CD14-positive monocyte (primary cell): ENCODE measurements at regions not wholly inside any gene's neighbourhood (a gene's known extent, or its start where the extent isn't known, plus 50 kb on each side); places are given as distances from the start of the nearest gene placed in this dataset.

ENCODE experiments used
- DNase-seq, 3 donors: peaks; one replicate each; pipeline ENCODE4 v3.0.0-alpha.2; 2011 to 2022
- H2AFZ ChIP-seq: 2 replicates; pipeline ENCODE4 v1.6.0; 2012; ENCODE audit warnings: mild to moderate bottlenecking, low read depth, low read length, inconsistent platforms; ENCODE audit not compliant: insufficient read depth, poor library complexity, severe bottlenecking
- H3K27ac ChIP-seq, 2 donors: 1 replicate in 1 of 2; 2 replicates in 1 of 2; pipeline ENCODE4 v1.5.1; 2012 to 2013; ENCODE audit warnings: low read length in 2 of 2, control low read depth in 1 of 2, inconsistent platforms in 1 of 2, low read depth in 1 of 2, mild to moderate bottlenecking in 1 of 2
- H3K27me3 ChIP-seq, 2 donors: one replicate each; pipeline versions ENCODE4 v1.6.0 to v1.6.1; 2011 to 2013; ENCODE audit warnings: low read length in 2 of 2; ENCODE audit not compliant: control insufficient read depth in 2 of 2, insufficient read depth in 2 of 2
- H3K36me3 ChIP-seq, 2 donors: replicated peaks in 1 of 2; 1 replicate in 1 of 2; 2 replicates in 1 of 2; pipeline versions ENCODE4 v1.5.1 to v1.6.1; 2012 to 2013; ENCODE audit warnings: low read length in 2 of 2, control low read depth in 1 of 2, inconsistent platforms in 1 of 2, mild to moderate bottlenecking in 1 of 2; ENCODE audit not compliant: insufficient read depth in 2 of 2, control insufficient read depth in 1 of 2
- H3K4me1 ChIP-seq, 2 donors: 1 replicate in 1 of 2; 2 replicates in 1 of 2; pipeline versions ENCODE4 v1.5.1 to v1.6.1; 2012 to 2013; ENCODE audit warnings: low read length in 2 of 2, control low read depth in 1 of 2, inconsistent platforms in 1 of 2, mild to moderate bottlenecking in 1 of 2, moderate library complexity in 1 of 2; ENCODE audit not compliant: insufficient read depth in 2 of 2, control insufficient read depth in 1 of 2
- H3K4me2 ChIP-seq: replicated peaks from 2 replicates; pipeline ENCODE3; 2012; ENCODE audit warnings: low read length, moderate library complexity, mild to moderate bottlenecking; ENCODE audit not compliant: poor library complexity, severe bottlenecking; ENCODE audit errors: extremely low read depth
- H3K4me3 ChIP-seq, 3 experiments: fragments of 200-600 bp in 1 of 3; sonication (generic) in 1 of 3; replicated peaks in 1 of 3; 1 replicate in 2 of 3; 2 replicates in 1 of 3; pipeline ENCODE4 v1.5.1; 2011 to 2013; ENCODE audit warnings: low read length in 3 of 3, mild to moderate bottlenecking in 3 of 3, control low read depth in 2 of 3, low read depth in 2 of 3, inconsistent platforms in 1 of 3, moderate library complexity in 1 of 3
- H3K79me2 ChIP-seq: 2 replicates; pipeline ENCODE4 v1.6.0; 2012; ENCODE audit warnings: mild to moderate bottlenecking, control low read depth, inconsistent platforms, low read length, moderate library complexity; ENCODE audit not compliant: insufficient read depth
- H3K9ac ChIP-seq: 2 replicates; pipeline ENCODE4 v1.6.0; 2017; ENCODE audit warnings: low read length, mild to moderate bottlenecking; ENCODE audit not compliant: insufficient read depth, poor library complexity, severe bottlenecking
- H3K9me3 ChIP-seq, 2 donors: replicated peaks in 1 of 2; 1 replicate in 1 of 2; 2 replicates in 1 of 2; pipeline versions ENCODE4 v1.5.1 to v1.6.1; 2012 to 2013; ENCODE audit warnings: low read length in 2 of 2, control low read depth in 1 of 2; ENCODE audit not compliant: control insufficient read depth in 1 of 2, insufficient read depth in 1 of 2
- H4K20me1 ChIP-seq: 2 replicates; pipeline ENCODE4 v1.6.0; 2012; ENCODE audit warnings: mild to moderate bottlenecking, low read length, control low read depth, moderate library complexity; ENCODE audit not compliant: insufficient read depth
- H3K27ac Mint-ChIP-seq, 7 donors: one replicate each; pipeline ENCODE4 v1.8.0; 2020; ENCODE audit warnings: mild to moderate bottlenecking in 7 of 7, mixed read lengths in 7 of 7, moderate library complexity in 6 of 7, inconsistent platforms in 2 of 7
- H3K27me3 Mint-ChIP-seq, 3 donors: one replicate each; pipeline ENCODE4 v1.8.0; 2021 to 2022; ENCODE audit warnings: low read depth in 3 of 3, mild to moderate bottlenecking in 3 of 3, mixed read lengths in 3 of 3, moderate library complexity in 3 of 3, inconsistent platforms in 1 of 3
- H3K36me3 Mint-ChIP-seq, 2 donors: one replicate each; pipeline ENCODE4 v1.8.0; 2020; ENCODE audit warnings: mixed read lengths in 2 of 2, inconsistent platforms in 1 of 2, mild to moderate bottlenecking in 1 of 2
- H3K4me1 Mint-ChIP-seq: one replicate; pipeline ENCODE4 v1.8.0; 2020; ENCODE audit warnings: mild to moderate bottlenecking, mixed read lengths
- H3K4me3 Mint-ChIP-seq, 2 donors: one replicate each; pipeline ENCODE4 v1.8.0; 2020; ENCODE audit warnings: mild to moderate bottlenecking in 2 of 2, mixed read lengths in 2 of 2, moderate library complexity in 1 of 2
- H3K9me3 Mint-ChIP-seq, 7 donors: one replicate each; pipeline ENCODE4 v1.8.0; 2020 to 2022; ENCODE audit warnings: mixed read lengths in 7 of 7, mild to moderate bottlenecking in 6 of 7, moderate library complexity in 6 of 7, inconsistent platforms in 2 of 7
- WGBS: methylation state at CpG from one replicate; pipeline ENCODE4 v1.1.5; 2013; ENCODE audit warnings: missing lambda C conversion rate; ENCODE audit not compliant: insufficient coverage; 5-methylcytosine and 5-hydroxymethylcytosine counted together
- intact Hi-C, 2 donors: fragments of 100-400 bp; cut with micrococcal nuclease; formaldehyde crosslinking; loops; one replicate each; pipeline versions ENCODE4 v1.15.0 to v1.15.1; 2023
- TF ChIP-seq, protein P1 (sequence below): fragments of 200-600 bp; IDR thresholded peaks from one replicate; pipeline ENCODE4 v1.8.0; 2022; ENCODE audit warnings: antibody characterized with exemption, mild to moderate bottlenecking

DNA sequence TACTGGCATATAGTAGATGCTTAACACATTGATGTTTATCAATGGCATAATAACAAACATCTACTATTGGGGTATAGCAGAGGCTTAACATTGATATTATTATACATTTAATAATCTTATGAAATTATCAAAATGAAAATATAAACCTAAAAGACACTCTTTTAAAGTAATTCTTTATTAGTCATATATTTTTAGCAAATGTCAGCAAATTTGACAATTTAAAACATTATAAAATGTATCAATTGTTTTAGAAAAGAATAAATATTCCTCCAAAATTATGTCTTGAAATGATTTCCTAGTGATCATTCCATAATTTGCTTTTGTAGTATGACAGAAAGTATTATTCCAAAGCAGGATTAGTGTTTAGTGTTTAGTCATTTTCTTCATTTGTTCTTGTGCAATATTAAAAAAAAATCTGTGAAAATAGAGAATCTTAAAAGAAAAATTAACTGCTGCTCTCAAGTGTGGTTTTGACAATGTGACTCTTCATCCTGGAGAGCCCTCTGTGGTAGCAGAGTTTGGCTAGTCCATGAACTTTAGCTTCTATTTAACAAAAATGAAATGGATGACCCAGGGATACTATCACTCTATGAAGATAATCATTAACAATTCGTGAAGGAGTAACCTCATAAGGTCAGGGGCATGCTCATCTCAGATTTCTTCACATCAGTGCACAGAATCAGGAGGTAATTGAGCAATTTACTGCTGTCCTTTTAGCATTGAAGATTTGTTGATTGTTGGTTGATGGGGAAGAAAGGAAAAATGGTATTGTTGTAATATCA is 1018.5 kb downstream of the LRFN5 start:
- Histone ChIP-seq H3K4me3 (no peak overlapping the region), H3K4me2 (no peak overlapping the region), H3K36me3 (no peaks in the 10 kb centered on the region), H3K27me3 (no peaks in the 10 kb centered on the region), H4K20me1 (no peaks in the 10 kb centered on the region), H3K79me2 (no peaks in the 10 kb centered on the region), H3K27ac (no peak overlapping the region), H3K4me1 (no peaks in the 10 kb centered on the region), H2AFZ (no peak overlapping the region), H3K9me3 (no peaks in the 10 kb centered on the region), H3K9ac (no peak overlapping the region)
- H3K27ac Mint-ChIP-seq: no peak overlapping the region
- H3K4me3 Mint-ChIP-seq: no peak overlapping the region
- TF ChIP-seq, protein P1, sequence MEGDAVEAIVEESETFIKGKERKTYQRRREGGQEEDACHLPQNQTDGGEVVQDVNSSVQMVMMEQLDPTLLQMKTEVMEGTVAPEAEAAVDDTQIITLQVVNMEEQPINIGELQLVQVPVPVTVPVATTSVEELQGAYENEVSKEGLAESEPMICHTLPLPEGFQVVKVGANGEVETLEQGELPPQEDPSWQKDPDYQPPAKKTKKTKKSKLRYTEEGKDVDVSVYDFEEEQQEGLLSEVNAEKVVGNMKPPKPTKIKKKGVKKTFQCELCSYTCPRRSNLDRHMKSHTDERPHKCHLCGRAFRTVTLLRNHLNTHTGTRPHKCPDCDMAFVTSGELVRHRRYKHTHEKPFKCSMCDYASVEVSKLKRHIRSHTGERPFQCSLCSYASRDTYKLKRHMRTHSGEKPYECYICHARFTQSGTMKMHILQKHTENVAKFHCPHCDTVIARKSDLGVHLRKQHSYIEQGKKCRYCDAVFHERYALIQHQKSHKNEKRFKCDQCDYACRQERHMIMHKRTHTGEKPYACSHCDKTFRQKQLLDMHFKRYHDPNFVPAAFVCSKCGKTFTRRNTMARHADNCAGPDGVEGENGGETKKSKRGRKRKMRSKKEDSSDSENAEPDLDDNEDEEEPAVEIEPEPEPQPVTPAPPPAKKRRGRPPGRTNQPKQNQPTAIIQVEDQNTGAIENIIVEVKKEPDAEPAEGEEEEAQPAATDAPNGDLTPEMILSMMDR: no peak
- H3K36me3 Mint-ChIP-seq: no peaks in the 10 kb centered on the region
- WGBS: no CpG with 5 or more reads among the region's 1 CpG
- intact Hi-C loops: no loop called here
- peaks cover 0 to 2% (median 0%) of the 10 kb centered on the region in 7 donors for H3K9me3 Mint-ChIP-seq
- no peaks in the 10 kb centered on the region for H3K4me1 Mint-ChIP-seq
- DNase-seq: no peak
- no peaks in the 10 kb centered on the region for H3K27me3 Mint-ChIP-seq

DNA sequence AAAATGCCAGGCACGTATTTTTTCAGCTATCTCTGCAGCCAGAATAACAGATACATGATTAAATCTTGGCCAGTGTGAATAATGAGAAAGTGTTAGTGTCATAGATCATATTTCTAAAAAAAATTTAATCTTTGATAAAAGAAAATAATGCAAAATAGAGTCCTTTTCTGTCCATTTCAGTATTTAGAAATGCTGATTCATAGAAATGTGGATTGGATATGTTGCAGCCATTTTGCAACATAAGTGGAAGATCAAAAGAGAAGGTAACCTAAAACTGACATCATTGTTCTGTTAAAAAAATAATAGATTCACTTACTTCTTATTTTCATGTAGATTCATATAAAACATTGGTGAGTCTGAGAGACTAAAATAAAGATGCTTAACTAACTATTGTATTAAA is 1010.3 kb downstream of the LRFN5 start:
- Mint-ChIP-seq H3K27ac (no peak overlapping the region), H3K36me3 (no peaks in the 10 kb centered on the region), H3K27me3 (peaks cover 0 to 1% (median 0%) of the 10 kb centered on the region in 3 donors), H3K4me3 (no peak overlapping the region), H3K4me1 (no peaks in the 10 kb centered on the region), H3K9me3 (peaks cover 0 to 11% (median 2%) of the 10 kb centered on the region in 7 donors)
- Histone ChIP-seq H3K4me1 (no peaks in the 10 kb centered on the region), H3K4me2 (no peak overlapping the region), H4K20me1 (no peaks in the 10 kb centered on the region), H3K27me3 (no peaks in the 10 kb centered on the region), H3K27ac (no peak overlapping the region), H3K9me3 (peaks cover 0 to 4% of the 10 kb centered on the region in 2 donors), H3K4me3 (no peak overlapping the region), H2AFZ (no peak overlapping the region), H3K9ac (no peak overlapping the region), H3K79me2 (no peaks in the 10 kb centered on the region), H3K36me3 (no peaks in the 10 kb centered on the region)
- DNase-seq: no peak
- intact Hi-C loops: no loop called here
- TF ChIP-seq, protein P1: no peak
- no CpG with 5 or more reads among the region's 1 CpG for WGBS
